H9 (cell line): ENCODE measurements at regions not wholly inside any gene's neighbourhood (a gene's known extent, or its start where the extent isn't known, plus 50 kb on each side); places are given as distances from the start of the nearest gene placed in this dataset.
"Not testable (repeated sequence)": the region's sequence is repeated elsewhere in the genome, so short reads cannot be mapped to it uniquely, and the experiment has no call there.

ENCODE experiments used
- DNase-seq: peaks from one replicate; pipeline ENCODE4 v3.0.0-alpha.2; 2017
- H2AFZ ChIP-seq: one replicate; pipeline ENCODE4 v1.6.1; 2013; ENCODE audit warnings: mild to moderate bottlenecking, low read length, control low read depth, moderate library complexity
- H2AK5ac ChIP-seq: 2 replicates; pipeline ENCODE4 v1.6.1; 2013; ENCODE audit warnings: low read length, control low read depth, mixed read lengths; ENCODE audit not compliant: insufficient read length
- H2BK120ac ChIP-seq: one replicate; pipeline ENCODE4 v1.6.1; 2013; ENCODE audit warnings: low read depth, mild to moderate bottlenecking, low read length, control low read depth, inconsistent platforms; ENCODE audit not compliant: poor library complexity, severe bottlenecking
- H2BK12ac ChIP-seq: 2 replicates; pipeline ENCODE4 v1.6.1; 2013; ENCODE audit warnings: low read length, control low read depth, mixed read lengths, low read depth; ENCODE audit not compliant: insufficient read length
- H2BK15ac ChIP-seq: 2 replicates; pipeline ENCODE4 v1.6.1; 2013; ENCODE audit warnings: low read depth, low read length, control low read depth
- H2BK20ac ChIP-seq: one replicate; pipeline ENCODE4 v1.6.1; 2013; ENCODE audit warnings: low read depth, mild to moderate bottlenecking, low read length, control low read depth, inconsistent platforms; ENCODE audit not compliant: poor library complexity, severe bottlenecking
- H2BK5ac ChIP-seq: 2 replicates; pipeline ENCODE4 v1.6.1; 2013; ENCODE audit warnings: low read length, control low read depth, mixed read lengths; ENCODE audit not compliant: insufficient read length
- H3K14ac ChIP-seq: 2 replicates; pipeline ENCODE4 v1.6.1; 2013; ENCODE audit warnings: low read length, control low read depth; ENCODE audit not compliant: insufficient read depth
- H3K18ac ChIP-seq: 2 replicates; pipeline ENCODE4 v1.6.1; 2013; ENCODE audit warnings: low read depth, mild to moderate bottlenecking, mixed read lengths, low read length, control low read depth; ENCODE audit not compliant: insufficient read length
- H3K23ac ChIP-seq: 2 replicates; pipeline ENCODE4 v1.6.1; 2013; ENCODE audit warnings: low read length, control low read depth, mixed read lengths, low read depth; ENCODE audit not compliant: insufficient read length
- H3K23me2 ChIP-seq: 2 replicates; pipeline ENCODE4 v1.6.1; 2013; ENCODE audit warnings: low read depth, mild to moderate bottlenecking, mixed read lengths, low read length, control low read depth; ENCODE audit not compliant: insufficient read length, poor library complexity, severe bottlenecking
- H3K27ac ChIP-seq: 2 replicates; pipeline ENCODE4 v1.5.1; 2013; ENCODE audit warnings: low read length, control low read depth, mixed read lengths, low read depth; ENCODE audit not compliant: insufficient read length
- H3K27me3 ChIP-seq: 2 replicates; pipeline ENCODE4 v1.6.1; 2013; ENCODE audit warnings: low read length, control low read depth, inconsistent platforms; ENCODE audit not compliant: insufficient read depth
- H3K4ac ChIP-seq: 2 replicates; pipeline ENCODE4 v1.6.1; 2013; ENCODE audit warnings: low read depth, mild to moderate bottlenecking, control low read depth, inconsistent platforms, low read length, moderate library complexity
- H3K4me1 ChIP-seq: 2 replicates; pipeline ENCODE4 v1.6.1; 2013; ENCODE audit warnings: low read length, control low read depth, inconsistent platforms; ENCODE audit not compliant: insufficient read depth
- H3K4me2 ChIP-seq: 2 replicates; pipeline ENCODE4 v1.6.1; 2013; ENCODE audit warnings: low read length, control low read depth, mixed read lengths; ENCODE audit not compliant: insufficient read length, insufficient read depth
- H3K56ac ChIP-seq: 2 replicates; pipeline ENCODE4 v1.6.1; 2013; ENCODE audit warnings: low read depth, mild to moderate bottlenecking, mixed read lengths, low read length, control low read depth; ENCODE audit not compliant: insufficient read length
- H3K79me1 ChIP-seq: 2 replicates; pipeline ENCODE4 v1.6.1; 2013; ENCODE audit warnings: low read depth, mild to moderate bottlenecking, moderate library complexity, low read length, control low read depth, inconsistent platforms; ENCODE audit not compliant: insufficient read depth, poor library complexity, severe bottlenecking
- H3K79me2 ChIP-seq: 2 replicates; pipeline ENCODE4 v1.6.1; 2013; ENCODE audit warnings: low read length, control low read depth, inconsistent platforms; ENCODE audit not compliant: insufficient read depth
- H3K9ac ChIP-seq: 2 replicates; pipeline ENCODE4 v1.6.1; 2013; ENCODE audit warnings: low read length, control low read depth, mixed read lengths; ENCODE audit not compliant: insufficient read length; ENCODE audit errors: extremely low read depth
- H3K9me3 ChIP-seq: one replicate; pipeline ENCODE4 v1.6.1; 2013; ENCODE audit warnings: low read depth, low read length, inconsistent platforms; ENCODE audit not compliant: control insufficient read depth
- H3T11ph ChIP-seq: one replicate; pipeline ENCODE4 v1.6.1; 2013; ENCODE audit warnings: mild to moderate bottlenecking, low read length, control low read depth, inconsistent platforms
- H4K20me1 ChIP-seq: one replicate; pipeline ENCODE4 v1.6.1; 2013; ENCODE audit not compliant: control insufficient read depth, insufficient read length, insufficient read depth
- H4K5ac ChIP-seq: 2 replicates; pipeline ENCODE4 v1.6.1; 2013; ENCODE audit warnings: low read depth, mild to moderate bottlenecking, mixed read lengths, low read length, control low read depth; ENCODE audit not compliant: insufficient read length
- H4K8ac ChIP-seq: replicated peaks from 2 replicates; pipeline ENCODE4 v1.6.1; 2013; ENCODE audit warnings: low read length, control low read depth, mixed read lengths, low read depth; ENCODE audit not compliant: insufficient read length
- H4K91ac ChIP-seq: 2 replicates; pipeline ENCODE4 v1.6.1; 2013; ENCODE audit warnings: low read depth, mild to moderate bottlenecking, moderate library complexity, mixed read lengths, low read length, control low read depth; ENCODE audit not compliant: insufficient read length
- H3K27ac Mint-ChIP-seq, 3 experiments: 2 replicates in 2 of 3; 3 replicates in 1 of 3; pipeline ENCODE4 v1.8.0; 2020 to 2021; ENCODE audit warnings: mixed read lengths in 3 of 3, mild to moderate bottlenecking in 1 of 3, moderate library complexity in 1 of 3
- H3K27me3 Mint-ChIP-seq: 2 replicates; pipeline ENCODE4 v1.8.0; 2021; ENCODE audit warnings: low read depth, mild to moderate bottlenecking, moderate library complexity, mixed read lengths
- H3K36me3 Mint-ChIP-seq, 3 experiments: 2 replicates in 2 of 3; 3 replicates in 1 of 3; pipeline ENCODE4 v1.8.0; 2020 to 2021; ENCODE audit warnings: low read depth in 3 of 3, mixed read lengths in 3 of 3; ENCODE audit not compliant: insufficient read depth in 1 of 3
- H3K4me1 Mint-ChIP-seq, 2 experiments: 2 replicates each; pipeline ENCODE4 v1.8.0; 2020; ENCODE audit warnings: mixed read lengths in 2 of 2
- H3K4me3 Mint-ChIP-seq, 2 experiments: 2 replicates in 1 of 2; 3 replicates in 1 of 2; pipeline ENCODE4 v1.8.0; 2020 to 2021; ENCODE audit warnings: mild to moderate bottlenecking in 2 of 2, mixed read lengths in 2 of 2, moderate library complexity in 1 of 2
- H3K9me3 Mint-ChIP-seq, 2 experiments: 2 replicates in 1 of 2; 3 replicates in 1 of 2; pipeline ENCODE4 v1.8.0; 2020; ENCODE audit warnings: mild to moderate bottlenecking in 2 of 2, mixed read lengths in 2 of 2, moderate library complexity in 1 of 2
- WGBS: extraction: QIAGEN DNeasy Blood & Tissue Kit; methylation state at CpG from one replicate; pipeline ENCODE4 v1.1.7; 2013; ENCODE audit warnings: missing lambda C conversion rate, low lambda C conversion rate, mixed read lengths; ENCODE audit not compliant: insufficient read length; ENCODE audit errors: extremely low coverage; 5-methylcytosine and 5-hydroxymethylcytosine counted together
- TF ChIP-seq, protein P1 (sequence below): fragments of 200-600 bp; sonication (generic); conservative IDR thresholded peaks from 3 replicates; pipeline ENCODE4 v1.8.0; 2021; ENCODE audit warnings: antibody characterized with exemption, mild to moderate bottlenecking

DNA sequence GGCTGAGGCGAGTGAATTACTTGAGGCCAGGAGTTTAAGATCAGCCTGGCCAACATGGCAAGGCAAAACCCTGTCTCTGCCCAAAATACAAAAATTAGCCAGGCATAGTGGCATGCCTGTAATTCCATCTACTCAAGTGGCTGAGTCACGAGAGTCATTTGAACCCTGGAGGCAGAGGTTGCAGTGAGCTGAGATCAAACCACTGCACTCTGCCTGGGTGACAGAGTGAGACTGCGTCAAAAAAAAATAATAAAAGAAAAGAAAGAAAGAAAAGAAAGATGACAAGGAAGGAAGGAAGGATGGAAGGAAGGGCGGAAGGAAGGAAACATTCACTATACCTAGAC lies 159.6 kb upstream of the CNOT2 start:
- H2BK12ac ChIP-seq: no peak overlapping the region

DNA sequence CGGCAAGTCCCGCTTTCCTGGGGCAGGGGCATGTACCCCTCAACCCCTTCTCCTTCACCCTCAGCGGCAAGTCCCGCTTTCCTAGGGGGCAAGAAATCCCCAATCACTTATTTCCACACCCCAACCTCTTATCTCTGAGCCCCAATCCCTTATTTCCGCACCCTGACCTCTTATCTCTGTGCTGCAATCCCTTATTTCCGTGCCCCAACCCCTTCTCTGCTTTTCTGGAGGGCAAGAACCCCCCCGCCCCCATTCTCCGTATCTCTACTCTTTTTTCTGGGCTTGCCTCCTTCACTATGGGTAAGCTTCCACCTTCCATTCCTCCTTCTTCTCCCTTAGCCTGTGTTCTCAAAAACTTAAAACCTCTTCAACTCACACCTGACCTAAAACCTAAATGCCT lies 156.9 kb upstream of the CNOT2 start:
- DNase-seq, H3K9me3 ChIP-seq, H3K27me3 Mint-ChIP-seq, H2BK12ac ChIP-seq, H3K27ac Mint-ChIP-seq, H3K27me3 ChIP-seq, H3K27ac ChIP-seq, H3K79me1 ChIP-seq, H3K4ac ChIP-seq, H2BK5ac ChIP-seq, H3K14ac ChIP-seq, H3K4me1 Mint-ChIP-seq, H2BK20ac ChIP-seq, H2AK5ac ChIP-seq, H4K5ac ChIP-seq, H4K91ac ChIP-seq, H3K4me3 Mint-ChIP-seq, H4K20me1 ChIP-seq, H3K4me1 ChIP-seq, H4K8ac ChIP-seq, H2BK15ac ChIP-seq, H3K23ac ChIP-seq, H2BK120ac ChIP-seq, H3K23me2 ChIP-seq, H3K79me2 ChIP-seq, H3K9ac ChIP-seq, H3K4me2 ChIP-seq, H3K18ac ChIP-seq, H3K56ac ChIP-seq, H3T11ph ChIP-seq, H2AFZ ChIP-seq: not testable (repeated sequence)
- peaks cover 0 to 21% (median 7%) of the 10 kb centered on the region in 3 experiments; a peak in 4 of 7 replicates for H3K36me3 Mint-ChIP-seq
- WGBS: no CpG with 5 or more reads among the region's 8 CpGs
- peaks cover 16 to 23% of the 10 kb centered on the region in 2 experiments for H3K9me3 Mint-ChIP-seq

More for the DNA sequence above, 159.6 kb upstream of the CNOT2 start:
- H3K14ac ChIP-seq: no peak overlapping the region
- WGBS: no CpG with 5 or more reads among the region's 4 CpGs
- H2BK15ac ChIP-seq: no peak overlapping the region
- H3K4ac ChIP-seq: no peak overlapping the region
- H3K4me1 Mint-ChIP-seq: peaks cover 6 to 11% of the 10 kb centered on the region in 2 experiments
- H2BK20ac ChIP-seq: no peak overlapping the region
- H4K5ac ChIP-seq: no peak overlapping the region
- TF ChIP-seq, protein P1, sequence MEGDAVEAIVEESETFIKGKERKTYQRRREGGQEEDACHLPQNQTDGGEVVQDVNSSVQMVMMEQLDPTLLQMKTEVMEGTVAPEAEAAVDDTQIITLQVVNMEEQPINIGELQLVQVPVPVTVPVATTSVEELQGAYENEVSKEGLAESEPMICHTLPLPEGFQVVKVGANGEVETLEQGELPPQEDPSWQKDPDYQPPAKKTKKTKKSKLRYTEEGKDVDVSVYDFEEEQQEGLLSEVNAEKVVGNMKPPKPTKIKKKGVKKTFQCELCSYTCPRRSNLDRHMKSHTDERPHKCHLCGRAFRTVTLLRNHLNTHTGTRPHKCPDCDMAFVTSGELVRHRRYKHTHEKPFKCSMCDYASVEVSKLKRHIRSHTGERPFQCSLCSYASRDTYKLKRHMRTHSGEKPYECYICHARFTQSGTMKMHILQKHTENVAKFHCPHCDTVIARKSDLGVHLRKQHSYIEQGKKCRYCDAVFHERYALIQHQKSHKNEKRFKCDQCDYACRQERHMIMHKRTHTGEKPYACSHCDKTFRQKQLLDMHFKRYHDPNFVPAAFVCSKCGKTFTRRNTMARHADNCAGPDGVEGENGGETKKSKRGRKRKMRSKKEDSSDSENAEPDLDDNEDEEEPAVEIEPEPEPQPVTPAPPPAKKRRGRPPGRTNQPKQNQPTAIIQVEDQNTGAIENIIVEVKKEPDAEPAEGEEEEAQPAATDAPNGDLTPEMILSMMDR: no peak
- peaks cover 16 to 23% of the 10 kb centered on the region in 2 experiments for H3K9me3 Mint-ChIP-seq
- no peaks in the 10 kb centered on the region for H3K27me3 Mint-ChIP-seq
- H3K4me3 Mint-ChIP-seq: no peak overlapping the region
- no peak overlapping the region for H2BK5ac ChIP-seq
- no peak overlapping the region for H3T11ph ChIP-seq
- H4K20me1 ChIP-seq: no peaks in the 10 kb centered on the region
- H3K23ac ChIP-seq: no peak overlapping the region
- H3K9me3 ChIP-seq: no peaks in the 10 kb centered on the region
- no peaks in the 10 kb centered on the region for H3K79me1 ChIP-seq
- no peak overlapping the region for H3K27ac Mint-ChIP-seq
- H3K9ac ChIP-seq: no peak overlapping the region
- H2AK5ac ChIP-seq: no peak overlapping the region
- no peak overlapping the region for H3K18ac ChIP-seq
- H3K23me2 ChIP-seq: no peaks in the 10 kb centered on the region
- H4K8ac ChIP-seq: no peak overlapping the region
- H2AFZ ChIP-seq: no peak overlapping the region
- no peak overlapping the region for H3K56ac ChIP-seq
- no peaks in the 10 kb centered on the region for H3K27me3 ChIP-seq
- no peak overlapping the region for H2BK120ac ChIP-seq
- H3K4me1 ChIP-seq: no peaks in the 10 kb centered on the region
- no peak overlapping the region for H3K4me2 ChIP-seq
- DNase-seq: no peak
- H3K79me2 ChIP-seq: no peaks in the 10 kb centered on the region
- peaks cover 0 to 21% (median 7%) of the 10 kb centered on the region in 3 experiments; a peak in 4 of 7 replicates for H3K36me3 Mint-ChIP-seq
- H3K27ac ChIP-seq: no peak overlapping the region
- no peak overlapping the region for H4K91ac ChIP-seq
